Mammary epithelial cell (primary cell): ENCODE measurements at regions not wholly inside any gene's neighbourhood (a gene's known extent, or its start where the extent isn't known, plus 50 kb on each side); places are given as distances from the start of the nearest gene placed in this dataset.

Experiments used
- CTCF ChIP-seq, 2 donors: IDR thresholded peaks in 1 of 2; conservative IDR thresholded peaks in 1 of 2; 2 replicates each; pipeline ENCODE4 v1.5.1; 2011 to 2012; ENCODE audit warnings: inconsistent platforms in 2 of 2, low read length in 2 of 2, mild to moderate bottlenecking in 2 of 2, control low read depth in 1 of 2, low read depth in 1 of 2; ENCODE audit not compliant: insufficient read depth in 1 of 2; ENCODE audit errors: extremely low read depth in 1 of 2
- EZH2 ChIP-seq: IDR thresholded peaks from 2 replicates; pipeline ENCODE4 v1.6.1; 2012; ENCODE audit warnings: low read length, inconsistent platforms, borderline replicate concordance

GRCh38 chr1:219433001-219433400 is 179.9 kb downstream of the ZC3H11B start:
- TF ChIP-seq CTCF (conservative IDR thresholded peaks at IDR 0.05 in 1 of 2, IDR thresholded peaks at IDR 0.05 in 1 of 2; ENCODE audit: extremely low read depth in 1 of 2, insufficient read depth in 1 of 2, low read depth in 1 of 2, low read length in 2 of 2) (no peak), EZH2 (no peak)
